ENCODE measurements at regions not wholly inside any gene's neighbourhood (a gene's known extent, or its start where the extent isn't known, plus 50 kb on each side); places are given as distances from the start of the nearest gene placed in this dataset.

DNA sequence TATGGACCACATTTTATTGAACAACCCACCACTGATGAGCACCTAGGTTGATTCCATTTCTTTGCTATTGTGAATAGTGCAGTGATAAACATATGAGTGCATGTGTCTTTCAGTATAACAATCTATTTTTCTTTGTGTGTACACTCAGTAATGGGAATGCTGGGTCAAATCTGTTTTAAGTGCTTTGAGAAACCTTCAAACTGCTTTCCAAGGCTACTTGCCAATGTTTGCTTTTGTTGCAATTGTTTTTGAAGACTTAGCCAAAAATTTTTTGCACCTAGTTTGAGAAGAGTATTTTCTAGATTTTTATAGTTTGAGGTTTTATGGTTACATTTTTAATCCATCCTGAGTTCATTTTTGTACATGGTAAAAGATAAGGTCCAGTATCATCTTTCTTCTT is 587.4 kb upstream of the SETBP1 start:
- no peaks in the 10 kb centered on the region for H3K9me3 ChIP-seq (ENCODE audit: control insufficient read depth, insufficient read depth, low read depth, low read length)
- no peaks in the 10 kb centered on the region for H3K36me3 ChIP-seq (ENCODE audit: control insufficient read depth in 2 of 2, insufficient read depth in 1 of 2, low read length in 2 of 2)
- no peak for TF ChIP-seq TRIM28 (IDR thresholded peaks at IDR 0.05; ENCODE audit: borderline replicate concordance, low read length)
- no peak for TF ChIP-seq ZNF473 (tag by site-specific recombination; IDR thresholded peaks at IDR 0.05)
- no peak for TF ChIP-seq ZNF785 (tag by site-specific recombination; IDR thresholded peaks at IDR 0.05)
- TF ChIP-seq, protein P1, sequence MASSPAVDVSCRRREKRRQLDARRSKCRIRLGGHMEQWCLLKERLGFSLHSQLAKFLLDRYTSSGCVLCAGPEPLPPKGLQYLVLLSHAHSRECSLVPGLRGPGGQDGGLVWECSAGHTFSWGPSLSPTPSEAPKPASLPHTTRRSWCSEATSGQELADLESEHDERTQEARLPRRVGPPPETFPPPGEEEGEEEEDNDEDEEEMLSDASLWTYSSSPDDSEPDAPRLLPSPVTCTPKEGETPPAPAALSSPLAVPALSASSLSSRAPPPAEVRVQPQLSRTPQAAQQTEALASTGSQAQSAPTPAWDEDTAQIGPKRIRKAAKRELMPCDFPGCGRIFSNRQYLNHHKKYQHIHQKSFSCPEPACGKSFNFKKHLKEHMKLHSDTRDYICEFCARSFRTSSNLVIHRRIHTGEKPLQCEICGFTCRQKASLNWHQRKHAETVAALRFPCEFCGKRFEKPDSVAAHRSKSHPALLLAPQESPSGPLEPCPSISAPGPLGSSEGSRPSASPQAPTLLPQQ (tag by site-specific recombination; IDR thresholded peaks at IDR 0.05), result no peak
- no peak for TF ChIP-seq SCRT2 (tag by site-specific recombination; IDR thresholded peaks at IDR 0.05)
- TF ChIP-seq, protein P2, sequence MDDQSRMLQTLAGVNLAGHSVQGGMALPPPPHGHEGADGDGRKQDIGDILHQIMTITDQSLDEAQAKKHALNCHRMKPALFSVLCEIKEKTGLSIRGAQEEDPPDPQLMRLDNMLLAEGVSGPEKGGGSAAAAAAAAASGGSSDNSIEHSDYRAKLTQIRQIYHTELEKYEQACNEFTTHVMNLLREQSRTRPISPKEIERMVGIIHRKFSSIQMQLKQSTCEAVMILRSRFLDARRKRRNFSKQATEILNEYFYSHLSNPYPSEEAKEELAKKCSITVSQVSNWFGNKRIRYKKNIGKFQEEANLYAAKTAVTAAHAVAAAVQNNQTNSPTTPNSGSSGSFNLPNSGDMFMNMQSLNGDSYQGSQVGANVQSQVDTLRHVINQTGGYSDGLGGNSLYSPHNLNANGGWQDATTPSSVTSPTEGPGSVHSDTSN (CRISPR knock-in tag; IDR thresholded peaks at IDR 0.05), result no peak
- TF ChIP-seq ZSCAN30 (tag by site-specific recombination; IDR thresholded peaks at IDR 0.05), result no peak
- TF ChIP-seq SP7 (tag by site-specific recombination; IDR thresholded peaks at IDR 0.05), result no peak
- TF ChIP-seq ZNF530 (tag by site-specific recombination; IDR thresholded peaks at IDR 0.05; ENCODE audit: low read depth), result no peak
- no peak for TF ChIP-seq ZSCAN23 (tag by site-specific recombination; IDR thresholded peaks at IDR 0.05)
- TF ChIP-seq, protein P3, sequence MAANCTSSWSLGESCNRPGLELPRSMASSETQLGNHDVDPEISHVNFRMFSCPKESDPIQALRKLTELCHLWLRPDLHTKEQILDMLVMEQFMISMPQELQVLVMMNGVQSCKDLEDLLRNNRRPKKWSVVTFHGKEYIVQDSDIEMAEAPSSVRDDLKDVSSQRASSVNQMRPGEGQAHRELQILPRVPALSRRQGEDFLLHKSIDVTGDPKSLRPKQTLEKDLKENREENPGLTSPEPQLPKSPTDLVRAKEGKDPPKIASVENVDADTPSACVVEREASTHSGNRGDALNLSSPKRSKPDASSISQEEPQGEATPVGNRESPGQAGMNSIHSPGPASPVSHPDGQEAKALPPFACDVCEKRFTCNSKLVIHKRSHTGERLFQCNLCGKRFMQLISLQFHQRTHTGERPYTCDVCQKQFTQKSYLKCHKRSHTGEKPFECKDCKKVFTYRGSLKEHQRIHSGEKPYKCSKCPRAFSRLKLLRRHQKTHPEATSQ (tag by site-specific recombination; IDR thresholded peaks at IDR 0.05), result no peak
- TF ChIP-seq, protein P4, sequence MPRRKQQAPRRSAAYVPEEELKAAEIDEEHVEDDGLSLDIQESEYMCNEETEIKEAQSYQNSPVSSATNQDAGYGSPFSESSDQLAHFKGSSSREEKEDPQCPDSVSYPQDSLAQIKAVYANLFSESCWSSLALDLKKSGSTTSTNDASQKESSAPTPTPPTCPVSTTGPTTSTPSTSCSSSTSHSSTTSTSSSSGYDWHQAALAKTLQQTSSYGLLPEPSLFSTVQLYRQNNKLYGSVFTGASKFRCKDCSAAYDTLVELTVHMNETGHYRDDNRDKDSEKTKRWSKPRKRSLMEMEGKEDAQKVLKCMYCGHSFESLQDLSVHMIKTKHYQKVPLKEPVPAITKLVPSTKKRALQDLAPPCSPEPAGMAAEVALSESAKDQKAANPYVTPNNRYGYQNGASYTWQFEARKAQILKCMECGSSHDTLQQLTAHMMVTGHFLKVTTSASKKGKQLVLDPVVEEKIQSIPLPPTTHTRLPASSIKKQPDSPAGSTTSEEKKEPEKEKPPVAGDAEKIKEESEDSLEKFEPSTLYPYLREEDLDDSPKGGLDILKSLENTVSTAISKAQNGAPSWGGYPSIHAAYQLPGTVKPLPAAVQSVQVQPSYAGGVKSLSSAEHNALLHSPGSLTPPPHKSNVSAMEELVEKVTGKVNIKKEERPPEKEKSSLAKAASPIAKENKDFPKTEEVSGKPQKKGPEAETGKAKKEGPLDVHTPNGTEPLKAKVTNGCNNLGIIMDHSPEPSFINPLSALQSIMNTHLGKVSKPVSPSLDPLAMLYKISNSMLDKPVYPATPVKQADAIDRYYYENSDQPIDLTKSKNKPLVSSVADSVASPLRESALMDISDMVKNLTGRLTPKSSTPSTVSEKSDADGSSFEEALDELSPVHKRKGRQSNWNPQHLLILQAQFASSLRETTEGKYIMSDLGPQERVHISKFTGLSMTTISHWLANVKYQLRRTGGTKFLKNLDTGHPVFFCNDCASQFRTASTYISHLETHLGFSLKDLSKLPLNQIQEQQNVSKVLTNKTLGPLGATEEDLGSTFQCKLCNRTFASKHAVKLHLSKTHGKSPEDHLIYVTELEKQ (tag by site-specific recombination; IDR thresholded peaks at IDR 0.05; ENCODE audit: borderline replicate concordance), result no peak
- ChIA-PET CTCF (interaction anchor here (0.6 kb wide), 1 partner anchor 1920 kb away, joined by 3 read pairs; no protein-coding TSS in a partner anchor), POLR2A (no interaction called here)
- no peak overlapping the region for H3K27ac ChIP-seq (ENCODE audit: extremely low read depth, low read depth, low read length)
- H3K4me3 ChIP-seq (ENCODE audit: low read depth, low read length), result no peak overlapping the region
- H3K4me1 ChIP-seq (ENCODE audit: control insufficient read depth, insufficient read depth, low read length), result peaks cover 2% of the 10 kb centered on the region; the same call in 1 of the 2 replicates

DNA sequence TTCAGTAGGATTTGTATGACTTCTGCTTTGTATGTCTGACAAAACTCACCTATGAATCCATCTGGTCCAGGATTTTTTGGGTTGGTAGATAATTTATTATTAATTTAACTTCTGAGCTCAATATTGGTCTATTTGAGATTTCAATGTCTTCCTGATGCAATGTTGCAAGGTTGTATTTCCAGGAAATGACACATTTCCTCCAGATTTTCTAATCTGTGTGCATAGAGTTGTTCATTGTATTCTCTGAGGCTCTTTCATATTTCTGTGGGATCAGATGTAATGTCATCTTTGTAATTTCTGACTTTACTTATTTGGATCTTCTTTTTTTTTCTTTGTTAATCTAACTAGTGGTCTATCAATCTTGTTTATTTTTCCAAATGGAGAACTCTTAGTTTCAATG is 584.7 kb upstream of the SETBP1 start:
- no peaks in the 10 kb centered on the region for H3K36me3 ChIP-seq (ENCODE audit: control insufficient read depth in 2 of 2, insufficient read depth in 1 of 2, low read length in 2 of 2)
- ChIA-PET POLR2A (no interaction called here), CTCF (interaction anchor here (0.6 kb wide), 2 partner anchors 289 to 483 kb away, joined by 3 to 7 read pairs; no protein-coding TSS in a partner anchor)
- H3K9me3 ChIP-seq (ENCODE audit: control insufficient read depth, insufficient read depth, low read depth, low read length), result no peaks in the 10 kb centered on the region
- TF ChIP-seq ZNF785 (tag by site-specific recombination; IDR thresholded peaks at IDR 0.05) (no peak), ZFHX2 (tag by site-specific recombination; conservative IDR thresholded peaks at IDR 0.05) (no peak)
- H3K27ac ChIP-seq (ENCODE audit: extremely low read depth, low read depth, low read length), result no peak overlapping the region
- no peak overlapping the region for H3K4me3 ChIP-seq (ENCODE audit: low read depth, low read length)
- no peaks in the 10 kb centered on the region; the same call in 1 of the 2 replicates for H3K4me1 ChIP-seq (ENCODE audit: control insufficient read depth, insufficient read depth, low read length)

DNA sequence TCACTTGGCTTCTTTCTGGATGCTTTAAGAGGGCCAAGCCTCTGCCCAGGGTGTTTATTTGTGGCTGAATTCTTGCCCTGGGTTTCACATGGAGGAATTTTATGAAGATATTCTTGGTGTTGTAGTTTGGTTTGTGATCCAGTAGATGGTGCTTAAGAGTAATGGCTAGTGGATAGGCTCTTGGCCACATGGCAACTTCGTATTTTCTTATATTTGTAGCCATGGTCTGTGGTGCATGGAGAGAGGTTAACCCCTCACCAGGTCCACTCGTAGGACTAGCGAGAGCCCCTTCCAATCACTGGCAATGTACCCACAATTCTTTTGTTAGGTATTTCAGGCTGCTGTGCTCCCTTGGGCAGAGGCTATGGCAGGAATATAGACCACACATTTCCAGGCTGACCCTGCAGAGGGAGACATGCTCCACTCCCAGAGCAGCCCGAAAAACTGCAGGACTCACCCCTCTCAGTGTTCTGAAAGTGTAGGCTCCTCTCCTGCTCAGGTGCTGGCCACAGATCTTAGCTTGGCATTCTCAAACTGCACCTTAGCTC is 582.1 kb upstream of the SETBP1 start:
- peak; percentile 42 for TF ChIP-seq ZNF654 (tag by site-specific recombination; IDR thresholded peaks at IDR 0.05; ENCODE audit: low read depth)
- no peak for TF ChIP-seq ZNF792 (tag by site-specific recombination; IDR thresholded peaks at IDR 0.05)
- no peak overlapping the region for H3K4me3 ChIP-seq (ENCODE audit: low read depth, low read length)
- H3K27ac ChIP-seq (ENCODE audit: extremely low read depth, low read depth, low read length), result no peak overlapping the region
- POLR2A ChIA-PET, result no interaction called here
- CTCF ChIA-PET, result interaction anchor here (0.6 to 1.3 kb wide), 8 partner anchors 12 to 1288 kb away, joined by 3 to 7 read pairs (median 3); no protein-coding TSS in a partner anchor
- no peaks in the 10 kb centered on the region for H3K36me3 ChIP-seq (ENCODE audit: control insufficient read depth in 2 of 2, insufficient read depth in 1 of 2, low read length in 2 of 2)
- no peaks in the 10 kb centered on the region for H3K4me1 ChIP-seq (ENCODE audit: control insufficient read depth, insufficient read depth, low read length)
- no peaks in the 10 kb centered on the region for H3K9me3 ChIP-seq (ENCODE audit: control insufficient read depth, insufficient read depth, low read depth, low read length)

Data from HEK293 (cell line).